KBM-7 (cell line): ENCODE measurements at regions not wholly inside any gene's neighbourhood (a gene's known extent, or its start where the extent isn't known, plus 50 kb on each side); places are given as distances from the start of the nearest gene placed in this dataset.

Experiments
- DNase-seq: peaks from one replicate; pipeline ENCODE4 v3.0.0-alpha.2; 2015
- in situ Hi-C: fragments of 300-500 bp; cut with MboI; formaldehyde crosslinking; loops from 2 replicates; pipeline ENCODE4 v1.14.3; 2020; ENCODE audit warnings: low sequenced_read_pairs, low pct_unique_long_range_greater_than_20kb, mixed read lengths

DNA sequence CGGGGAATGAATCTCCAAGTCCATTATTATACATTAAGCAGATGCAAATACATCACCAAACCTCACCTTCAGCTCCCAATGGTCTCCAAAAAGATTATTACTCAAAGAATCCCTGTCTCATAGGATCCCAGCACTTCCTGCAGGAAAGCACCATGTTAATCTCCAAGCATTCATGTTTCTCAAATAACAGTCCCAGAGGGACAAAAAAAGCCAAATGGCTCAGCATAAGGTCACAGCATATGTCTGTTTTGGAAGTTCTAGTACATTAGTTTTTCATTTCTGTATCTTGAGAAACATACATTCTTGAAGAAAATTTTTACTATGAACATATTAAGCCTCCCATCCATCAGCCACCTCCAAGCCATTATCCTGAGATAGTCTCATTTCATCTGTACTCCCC is 103.3 kb downstream of the METTL4 start:
- in situ Hi-C loops, result no loop called here
- DNase-seq, result no peak

DNA sequence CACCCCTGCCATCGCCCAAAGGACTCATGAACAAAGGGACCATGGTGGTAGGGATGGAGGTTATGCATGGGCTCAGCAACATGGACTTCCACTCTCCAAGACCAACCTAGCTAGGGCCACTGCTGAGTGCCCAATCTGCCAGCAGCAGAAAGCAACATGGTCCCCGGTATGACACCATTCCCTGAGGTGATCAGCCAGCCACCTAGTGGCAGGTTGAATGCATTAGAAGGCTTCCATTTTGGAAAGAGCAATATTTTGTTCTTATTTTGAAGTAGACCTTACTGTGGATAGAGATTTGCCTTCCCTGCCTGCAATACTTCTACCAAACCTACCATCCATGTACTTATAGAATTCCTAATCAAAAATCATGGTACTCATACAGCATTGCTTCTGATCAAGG is 99.8 kb downstream of the METTL4 start:
- in situ Hi-C loops, result no loop called here
- peak; percentile 5 for DNase-seq

DNA sequence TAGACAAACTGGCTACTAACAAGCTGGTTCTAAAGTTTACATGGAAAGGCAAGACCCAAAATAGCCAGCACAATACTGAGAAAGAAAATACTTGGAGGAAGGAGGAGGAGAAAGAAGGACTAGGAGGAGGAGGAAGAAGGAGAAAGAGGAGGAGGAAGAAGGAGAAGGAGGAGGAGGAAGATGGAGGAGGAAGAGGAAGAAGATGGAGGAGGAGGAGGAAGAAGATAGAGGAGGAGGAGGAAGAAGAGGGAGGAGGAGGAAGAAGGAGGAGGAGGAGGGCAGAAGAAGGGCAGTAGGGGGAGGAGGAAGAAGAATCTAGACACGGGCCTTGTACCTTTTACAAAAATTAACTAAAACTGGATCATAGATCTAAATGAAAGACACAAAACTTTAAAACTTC is 92.6 kb downstream of the METTL4 start:
- in situ Hi-C loops, result no loop called here
- DNase-seq, result no peak

DNA sequence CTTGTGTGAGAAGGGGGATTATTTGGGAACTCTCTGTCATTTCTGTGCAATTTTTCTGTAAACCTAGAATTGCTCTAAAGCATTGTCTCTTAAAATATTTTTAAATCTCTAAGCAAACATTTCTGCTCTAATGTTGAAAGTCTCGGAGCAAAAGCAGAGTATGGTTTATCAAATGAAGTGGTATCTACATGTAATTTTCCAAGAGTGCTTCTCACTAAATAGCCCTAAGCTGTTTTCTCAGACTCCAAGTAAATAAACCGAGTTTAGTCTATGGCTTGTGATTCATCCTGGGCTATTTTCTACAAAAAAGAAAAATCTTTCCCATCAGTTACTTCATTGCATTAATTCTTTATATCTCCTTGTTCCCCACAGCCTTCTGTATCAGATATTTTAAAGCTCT is 90.8 kb downstream of the METTL4 start:
- in situ Hi-C loops, result no loop called here
- no peak for DNase-seq

DNA sequence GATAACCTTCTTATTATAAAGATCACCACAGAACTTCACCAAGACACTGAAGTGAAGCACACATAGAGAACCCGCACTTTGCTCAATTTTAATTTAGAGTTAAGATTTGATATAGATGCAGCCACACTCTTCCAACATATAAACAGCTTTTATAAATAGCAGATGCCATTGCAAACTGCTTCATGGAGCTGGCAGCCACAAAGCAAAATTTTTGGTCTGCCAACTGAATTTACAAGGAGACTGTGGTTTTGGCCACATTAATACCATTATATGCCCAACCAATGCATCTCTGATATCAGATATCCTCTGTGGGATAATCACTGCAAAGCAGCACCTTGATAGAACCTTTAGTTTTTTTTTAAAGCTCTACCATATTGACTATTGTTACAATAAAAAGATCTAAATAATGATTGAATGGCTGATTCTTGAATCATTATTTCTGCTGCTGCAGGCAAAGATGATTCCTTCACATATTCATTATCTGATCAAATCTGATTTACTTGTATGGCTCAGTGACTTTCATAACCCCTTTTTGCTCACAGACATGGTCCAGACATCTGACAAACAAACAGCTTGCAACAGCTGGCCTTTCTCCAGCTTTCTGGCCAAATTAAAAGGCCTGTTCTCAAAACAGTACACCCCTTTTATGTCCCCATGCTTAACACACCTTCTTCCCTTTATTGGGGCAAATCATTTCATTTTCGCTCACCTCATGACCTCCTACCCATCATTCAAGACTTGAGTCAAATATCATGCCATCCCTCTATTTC is 88.4 kb downstream of the METTL4 start:
- DNase-seq, result no peak

DNA sequence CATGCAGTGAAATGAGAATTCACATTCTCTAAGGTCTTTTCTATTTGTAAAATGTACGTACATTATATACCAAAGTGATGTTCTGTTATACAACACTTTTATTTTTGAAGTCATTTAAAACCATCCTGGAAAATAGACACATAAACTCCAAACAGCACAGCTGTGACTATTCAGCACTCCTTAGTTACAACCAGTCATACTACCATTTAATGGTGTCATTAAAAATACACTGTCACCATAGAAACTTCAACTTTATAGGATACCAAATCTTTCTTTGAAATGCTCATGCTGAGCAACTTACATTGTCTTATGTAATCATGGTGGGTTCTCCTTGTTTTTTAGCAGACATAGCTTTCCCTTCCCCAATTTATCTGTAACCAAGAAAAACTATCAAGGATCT is 85.3 kb downstream of the METTL4 start:
- DNase-seq, result no peak
- in situ Hi-C loops, result no loop called here

More for the DNA sequence above, 88.4 kb downstream of the METTL4 start:
- in situ Hi-C loops, result no loop called here

DNA sequence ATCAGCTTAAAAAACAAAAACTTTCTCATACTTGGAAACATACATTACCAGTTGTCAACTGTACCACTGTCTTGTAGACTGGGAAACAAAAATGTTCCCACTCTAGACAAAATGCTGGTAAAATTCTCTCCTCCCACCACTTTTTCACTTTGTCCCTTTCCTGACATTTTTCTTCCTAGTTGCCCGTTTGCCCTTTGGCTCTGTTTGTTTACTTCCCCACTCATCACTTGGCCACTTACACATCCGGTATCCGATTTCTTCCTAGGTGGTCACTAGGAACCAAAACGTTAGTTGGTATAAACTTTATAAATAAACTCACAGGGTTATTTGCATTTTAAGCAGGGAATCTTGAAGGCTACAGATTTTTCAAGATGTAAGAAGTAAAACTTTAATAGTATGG is 84.9 kb downstream of the METTL4 start:
- in situ Hi-C loops, result no loop called here
- DNase-seq, result no peak
